Tibial nerve (tissue), 4 donors: ENCODE measurements at regions not wholly inside any gene's neighbourhood (a gene's known extent, or its start where the extent isn't known, plus 50 kb on each side); places are given as distances from the start of the nearest gene placed in this dataset.
"Not testable (repeated sequence)": the region's sequence is repeated elsewhere in the genome, so short reads cannot be mapped to it uniquely, and the experiment has no call there.

Source experiments
- CTCF ChIP-seq, 5 experiments: fragments of 200-600 bp in 3 of 5; fragments of 450-650 bp in 2 of 5; sonication (generic) in 3 of 5; IDR thresholded peaks; one replicate each; pipeline ENCODE4 v1.5.1; 2016 to 2019; ENCODE audit warnings: antibody characterized with exemption in 5 of 5, mild to moderate bottlenecking in 3 of 5, moderate library complexity in 2 of 5
- EP300 ChIP-seq, 2 donors: sonication (generic); formaldehyde crosslinking; IDR thresholded peaks; one replicate each; pipeline ENCODE4 v1.6.1; 2017; ENCODE audit warnings: antibody characterized with exemption in 2 of 2, mild to moderate bottlenecking in 1 of 2
- POLR2A ChIP-seq, 2 donors: fragments of 450-650 bp; IDR thresholded peaks; one replicate each; pipeline ENCODE4 v1.6.1; 2017; ENCODE audit warnings: antibody characterized with exemption in 2 of 2, mild to moderate bottlenecking in 2 of 2, moderate library complexity in 2 of 2

GRCh38 chr2:15759791-15760190 lies 168.1 kb downstream of the DDX1 start:
- TF ChIP-seq CTCF, POLR2A, EP300 (IDR thresholded peaks at IDR 0.05): not testable (repeated sequence)
